ENCODE measurements at regions not wholly inside any gene's neighbourhood (a gene's known extent, or its start where the extent isn't known, plus 50 kb on each side); places are given as distances from the start of the nearest gene placed in this dataset.
"Not testable (repeated sequence)": the region's sequence is repeated elsewhere in the genome, so short reads cannot be mapped to it uniquely, and the experiment has no call there.

GRCh38 chr6:113777601-113778000, 79.5 kb upstream of the MARCKS start:
- no peak for DNase-seq (ENCODE audit: extremely low read depth, low read depth)

- DNase-seq (ENCODE audit: extremely low read depth, low read depth): no peak
Observed at GRCh38 chr6:113779656-113780055, 77.5 kb upstream of the MARCKS start.

GRCh38 chr6:113782636-113783035, 74.5 kb upstream of the MARCKS start:
- DNase-seq (ENCODE audit: extremely low read depth, low read depth): no peak

GRCh38 chr6:113786168-113786567, 71.0 kb upstream of the MARCKS start:
- DNase-seq (ENCODE audit: extremely low read depth, low read depth): no peak

- no peak for DNase-seq (ENCODE audit: extremely low read depth, low read depth)
Observed at GRCh38 chr6:113788586-113788985, 68.6 kb upstream of the MARCKS start.

- not testable (repeated sequence) for DNase-seq (ENCODE audit: extremely low read depth, low read depth)
Observed at GRCh38 chr6:113791225-113791624, 65.9 kb upstream of the MARCKS start.

GRCh38 chr6:113795371-113795770, 61.8 kb upstream of the MARCKS start:
- DNase-seq (ENCODE audit: extremely low read depth, low read depth): not testable (repeated sequence)

GRCh38 chr6:113796038-113796437, 61.1 kb upstream of the MARCKS start:
- DNase-seq (ENCODE audit: extremely low read depth, low read depth): no peak

- DNase-seq (ENCODE audit: extremely low read depth, low read depth): no peak
Observed at GRCh38 chr6:113802779-113803178, 54.4 kb upstream of the MARCKS start.

GRCh38 chr6:113805173-113805790, 51.9 kb upstream of the MARCKS start:
- DNase-seq (ENCODE audit: extremely low read depth, low read depth): no peak

GRCh38 chr6:113805811-113806495, 51.2 kb upstream of the MARCKS start:
- no peak for DNase-seq (ENCODE audit: extremely low read depth, low read depth)

Small RNAs in the stretch of these regions (small RNA-seq; reads per million reads assigned to genes)
- gene RNU6-1163P: 0.02 to 0.23 reads per million in 2 experiments

Measured in NCI-H460 (cell line).